ENCODE measurements at regions not wholly inside any gene's neighbourhood (a gene's known extent, or its start where the extent isn't known, plus 50 kb on each side); places are given as distances from the start of the nearest gene placed in this dataset.

GRCh38 chr1:234932106-234932505, 196.5 kb downstream of the TOMM20 start:
- no peak for ATAC-seq (ENCODE audit: low FRiP score)
- no peak for TF ChIP-seq CTCF (IDR thresholded peaks at IDR 0.05)
- DNase-seq (ENCODE audit: low spot score), result no peak

- TF ChIP-seq CTCF (IDR thresholded peaks at IDR 0.05), result no peak
- DNase-seq (ENCODE audit: low spot score), result no peak
- ATAC-seq (ENCODE audit: low FRiP score), result no peak
Observed at GRCh38 chr1:234931404-234931973, 197.1 kb downstream of the TOMM20 start.

- DNase-seq (ENCODE audit: low spot score), result no peak
- TF ChIP-seq CTCF (IDR thresholded peaks at IDR 0.05), result no peak
Observed at GRCh38 chr1:234929369-234929768, 199.3 kb downstream of the TOMM20 start.

GRCh38 chr1:234928642-234929041, 200.0 kb downstream of the TOMM20 start:
- ATAC-seq (ENCODE audit: low FRiP score) (no peak), DNase-seq (ENCODE audit: low spot score) (no peak)
- no peak for TF ChIP-seq CTCF (IDR thresholded peaks at IDR 0.05)

More at GRCh38 chr1:234929369-234929768, 199.3 kb downstream of the TOMM20 start:
- no peak for ATAC-seq (ENCODE audit: low FRiP score)

GRCh38 chr1:234927971-234928640, 200.5 kb downstream of the TOMM20 start:
- no peak for ATAC-seq (ENCODE audit: low FRiP score)
- TF ChIP-seq CTCF (IDR thresholded peaks at IDR 0.05), result no peak
- DNase-seq (ENCODE audit: low spot score), result no peak

- ATAC-seq (ENCODE audit: low FRiP score) (no peak), DNase-seq (ENCODE audit: low spot score) (no peak)
- TF ChIP-seq CTCF (IDR thresholded peaks at IDR 0.05), result no peak
Observed at GRCh38 chr1:234927312-234927970, 201.2 kb downstream of the TOMM20 start.
